Upper lobe of left lung (tissue), 6 donors: ENCODE measurements at regions not wholly inside any gene's neighbourhood (a gene's known extent, or its start where the extent isn't known, plus 50 kb on each side); places are given as distances from the start of the nearest gene placed in this dataset.
"Not testable (repeated sequence)": the region's sequence is repeated elsewhere in the genome, so short reads cannot be mapped to it uniquely, and the experiment has no call there.

Source experiments
- ATAC-seq, 2 donors: fragments of 200-7000 bp; cut with Tn5 transposase; one replicate each; pipeline ENCODE4 v1.9.1; 2022; ENCODE audit warnings: mild to moderate bottlenecking in 2 of 2, moderate library complexity in 2 of 2; ENCODE audit not compliant: low FRiP score in 2 of 2
- DNase-seq, 2 donors: peaks; one replicate each; pipeline ENCODE4 v3.0.0-alpha.2; 2019 to 2020
- H3K27ac ChIP-seq, 4 donors: fragments of 200-600 bp; sonication (generic); one replicate each; pipeline ENCODE4 v1.5.1; 2016 to 2019
- H3K27me3 ChIP-seq, 4 donors: fragments of 200-600 bp; sonication (generic); one replicate each; pipeline ENCODE4 v1.5.1; 2017 to 2019
- H3K36me3 ChIP-seq, 4 donors: fragments of 200-600 bp; sonication (generic); one replicate each; pipeline ENCODE4 v1.5.1; 2016 to 2019
- H3K4me1 ChIP-seq, 4 donors: fragments of 200-600 bp; sonication (generic); one replicate each; pipeline ENCODE4 v1.5.1; 2018 to 2019
- H3K4me3 ChIP-seq, 4 donors: fragments of 200-600 bp; sonication (generic); one replicate each; pipeline ENCODE4 v1.5.1; 2017 to 2019; ENCODE audit warnings: mild to moderate bottlenecking in 2 of 4, moderate library complexity in 1 of 4
- H3K9me3 ChIP-seq, 4 donors: fragments of 200-600 bp; sonication (generic); one replicate each; pipeline ENCODE4 v1.5.1; 2018 to 2019
- CTCF ChIP-seq, 6 experiments: fragments of 450-650 bp in 4 of 6; fragments of 200-600 bp in 2 of 6; sonication (generic) in 2 of 6; IDR thresholded peaks; one replicate each; pipeline ENCODE4 v1.5.1; 2016 to 2019; ENCODE audit warnings: antibody characterized with exemption in 6 of 6
- EP300 ChIP-seq, 4 donors: sonication (generic); formaldehyde crosslinking; IDR thresholded peaks; one replicate each; pipeline ENCODE4 v1.5.1; 2017; ENCODE audit warnings: antibody characterized with exemption in 4 of 4, control low read depth in 2 of 4
- POLR2A ChIP-seq, 4 donors: fragments of 450-650 bp; IDR thresholded peaks; one replicate each; pipeline ENCODE4 v1.5.1; 2016 to 2017; ENCODE audit warnings: antibody characterized with exemption in 4 of 4, mild to moderate bottlenecking in 2 of 4
- POLR2AphosphoS5 ChIP-seq, 2 donors: sonication (generic); formaldehyde crosslinking; IDR thresholded peaks; one replicate each; pipeline ENCODE4 v1.5.1; 2017; ENCODE audit warnings: antibody characterized with exemption in 2 of 2
- WGBS, 2 donors: methylation state at CpG; one replicate each; pipeline ENCODE4 v1.1.5; 2017 to 2018; 5-methylcytosine and 5-hydroxymethylcytosine counted together
- donor health status: DM: no; HTN: no; CAD: no; lungs with moderate emphysema.
- donor health status: DM: no; HTN: yes; CAD: no; lungs with severe emphysema.

- ATAC-seq, result no peak
- Histone ChIP-seq H3K27ac (no peak overlapping the region), H3K36me3 (no peaks in the 10 kb centered on the region), H3K4me3 (no peak overlapping the region), H3K27me3 (peaks cover 0 to 9% (median 0%) of the 10 kb centered on the region in 4 donors), H3K4me1 (no peaks in the 10 kb centered on the region), H3K9me3 (no peaks in the 10 kb centered on the region)
- 28 to 68% methylated on average over 23 to 25 of the region's 38 CpGs for WGBS, 2 donors
- no peak for DNase-seq
- TF ChIP-seq EP300 (IDR thresholded peaks at IDR 0.05) (no peak), CTCF (IDR thresholded peaks at IDR 0.05) (no peak)
These were observed 176.8 kb downstream of the RTP5 start for GRCh38 chr2:242046206-242046826.

- 76 to 80% methylated on average over 12 of the region's 12 CpGs for WGBS, 2 donors
- Histone ChIP-seq H3K27me3 (peaks cover 0 to 9% (median 0%) of the 10 kb centered on the region in 4 donors), H3K36me3 (no peaks in the 10 kb centered on the region), H3K27ac (no peak overlapping the region), H3K4me1 (no peaks in the 10 kb centered on the region), H3K4me3 (no peak overlapping the region), H3K9me3 (no peaks in the 10 kb centered on the region)
- TF ChIP-seq EP300 (IDR thresholded peaks at IDR 0.05), result no peak
- no peak for TF ChIP-seq POLR2A (IDR thresholded peaks at IDR 0.05)
- TF ChIP-seq POLR2AphosphoS5 (IDR thresholded peaks at IDR 0.05), result no peak
- no peak for TF ChIP-seq CTCF (IDR thresholded peaks at IDR 0.05)
- DNase-seq, result no peak
- ATAC-seq, result no peak
These were observed 178.4 kb downstream of the RTP5 start for GRCh38 chr2:242047963-242048362.

- H3K27me3 ChIP-seq, result peaks cover 0 to 9% (median 0%) of the 10 kb centered on the region in 4 donors
- TF ChIP-seq CTCF (IDR thresholded peaks at IDR 0.05) (no peak), EP300 (IDR thresholded peaks at IDR 0.05) (no peak), POLR2A (IDR thresholded peaks at IDR 0.05) (no peak), POLR2AphosphoS5 (IDR thresholded peaks at IDR 0.05) (no peak)
- ATAC-seq (no peak), DNase-seq (no peak)
- 80 to 81% methylated on average over 2 of the region's 2 CpGs for WGBS, 2 donors
- no peaks in the 10 kb centered on the region for H3K36me3 ChIP-seq
- H3K27ac ChIP-seq, result no peak overlapping the region
- H3K4me1 ChIP-seq, result no peaks in the 10 kb centered on the region
- no peaks in the 10 kb centered on the region for H3K9me3 ChIP-seq
- H3K4me3 ChIP-seq, result no peak overlapping the region
These were observed 178.9 kb downstream of the RTP5 start for GRCh38 chr2:242048479-242048878.

- H3K9me3 ChIP-seq, H3K36me3 ChIP-seq, H3K27me3 ChIP-seq, H3K4me1 ChIP-seq, ATAC-seq, DNase-seq, H3K4me3 ChIP-seq, H3K27ac ChIP-seq: not testable (repeated sequence)
- WGBS, 2 donors, result 93 to 94% methylated on average over 7 of the region's 7 CpGs
These were observed 180.0 kb downstream of the RTP5 start for GRCh38 chr2:242049492-242049891.

- DNase-seq, result no peak
- Histone ChIP-seq H3K4me1 (no peaks in the 10 kb centered on the region), H3K27me3 (peaks cover 0 to 3% (median 0%) of the 10 kb centered on the region in 4 donors), H3K27ac (no peak overlapping the region), H3K36me3 (no peaks in the 10 kb centered on the region), H3K4me3 (no peak overlapping the region), H3K9me3 (no peaks in the 10 kb centered on the region)
- no peak for TF ChIP-seq EP300 (IDR thresholded peaks at IDR 0.05)
- no peak for TF ChIP-seq POLR2A (IDR thresholded peaks at IDR 0.05)
- no peak for TF ChIP-seq CTCF (IDR thresholded peaks at IDR 0.05)
- no peak for TF ChIP-seq POLR2AphosphoS5 (IDR thresholded peaks at IDR 0.05)
- ATAC-seq, result no peak
- 29 to 59% methylated on average over 1 of the region's 1 CpG for WGBS, 2 donors
These were observed 181.9 kb downstream of the RTP5 start for GRCh38 chr2:242051463-242051862.
